22Rv1 (cell line): ENCODE measurements at regions not wholly inside any gene's neighbourhood (a gene's known extent, or its start where the extent isn't known, plus 50 kb on each side); places are given as distances from the start of the nearest gene placed in this dataset.

Experiments
- H3K27ac ChIP-seq: fragments of 450-650 bp; 2 replicates; pipeline ENCODE4 v1.5.1; 2017
- CTCF ChIP-seq: fragments of 450-650 bp; IDR thresholded peaks from 2 replicates; pipeline ENCODE4 v1.5.1; 2017; ENCODE audit warnings: mild to moderate bottlenecking
- ZFX ChIP-seq: fragments of 450-650 bp; IDR thresholded peaks from 2 replicates; pipeline ENCODE4 v1.6.1; 2017; ENCODE audit warnings: antibody characterized with exemption, borderline replicate concordance

- TF ChIP-seq CTCF, result no peak
- no peak for TF ChIP-seq ZFX
- no peak overlapping the region for H3K27ac ChIP-seq
Observed at GRCh38 chr4:24279469-24279868, 304.9 kb downstream of the DHX15 start.

- no peak for TF ChIP-seq CTCF
- no peak for TF ChIP-seq ZFX
- no peak overlapping the region for H3K27ac ChIP-seq
Observed at GRCh38 chr4:24278693-24279092, 305.7 kb downstream of the DHX15 start.

- no peak overlapping the region for H3K27ac ChIP-seq
- no peak for TF ChIP-seq CTCF
- no peak for TF ChIP-seq ZFX
Observed at GRCh38 chr4:24274381-24274941, 309.9 kb downstream of the DHX15 start.

GRCh38 chr4:24273136-24273535, 311.2 kb downstream of the DHX15 start:
- H3K27ac ChIP-seq, result no peak overlapping the region

GRCh38 chr4:24266951-24267722, 317.2 kb downstream of the DHX15 start:
- TF ChIP-seq CTCF, result no peak
- TF ChIP-seq ZFX, result no peak
- no peak overlapping the region for H3K27ac ChIP-seq

More at GRCh38 chr4:24273136-24273535, 311.2 kb downstream of the DHX15 start:
- TF ChIP-seq CTCF (no peak), ZFX (no peak)

GRCh38 chr4:24265989-24266388, 318.4 kb downstream of the DHX15 start:
- no peak overlapping the region for H3K27ac ChIP-seq
- TF ChIP-seq ZFX, result no peak

GRCh38 chr4:24262616-24263015, 321.7 kb downstream of the DHX15 start:
- no peak overlapping the region for H3K27ac ChIP-seq
- TF ChIP-seq CTCF, result no peak
- TF ChIP-seq ZFX, result no peak
